Left ventricle myocardium inferior (tissue), 1 donor: ENCODE measurements at regions not wholly inside any gene's neighbourhood (a gene's known extent, or its start where the extent isn't known, plus 50 kb on each side); places are given as distances from the start of the nearest gene placed in this dataset.

Source experiments
- DNase-seq: peaks from one replicate; pipeline ENCODE4 v3.0.0-alpha.2; 2020
- H3K27ac ChIP-seq: fragments of 200-600 bp; replicated peaks from 2 replicates; pipeline ENCODE4 v1.8.0; 2021
- H3K27me3 ChIP-seq: fragments of 200-600 bp; 2 replicates; pipeline ENCODE4 v1.8.0; 2021; ENCODE audit warnings: low read depth
- H3K36me3 ChIP-seq: fragments of 200-600 bp; 2 replicates; pipeline ENCODE4 v1.8.0; 2021
- H3K4me1 ChIP-seq: fragments of 200-600 bp; 2 replicates; pipeline ENCODE4 v1.8.0; 2021
- H3K4me3 ChIP-seq: fragments of 200-600 bp; 2 replicates; pipeline ENCODE4 v1.8.0; 2021; ENCODE audit warnings: mild to moderate bottlenecking, moderate library complexity
- H3K9me3 ChIP-seq: fragments of 200-600 bp; replicated peaks from 2 replicates; pipeline ENCODE4 v1.8.0; 2021
- intact Hi-C: fragments of 100-400 bp; cut with micrococcal nuclease; formaldehyde crosslinking; loops from one replicate; pipeline ENCODE4 v1.11.0; 2022
- TF ChIP-seq, protein P1 (sequence below): fragments of 200-600 bp; IDR thresholded peaks from 2 replicates; pipeline ENCODE4 v1.8.0; 2021; ENCODE audit warnings: antibody characterized with exemption, mild to moderate bottlenecking, borderline replicate concordance
- donor health status: DM: no; HTN: yes; CAD: no; lungs with severe emphysema.

GRCh38 chr6:170101281-170102035 is 189.4 kb downstream of the DLL1 start:
- DNase-seq, result no peak
- TF ChIP-seq, protein P1, sequence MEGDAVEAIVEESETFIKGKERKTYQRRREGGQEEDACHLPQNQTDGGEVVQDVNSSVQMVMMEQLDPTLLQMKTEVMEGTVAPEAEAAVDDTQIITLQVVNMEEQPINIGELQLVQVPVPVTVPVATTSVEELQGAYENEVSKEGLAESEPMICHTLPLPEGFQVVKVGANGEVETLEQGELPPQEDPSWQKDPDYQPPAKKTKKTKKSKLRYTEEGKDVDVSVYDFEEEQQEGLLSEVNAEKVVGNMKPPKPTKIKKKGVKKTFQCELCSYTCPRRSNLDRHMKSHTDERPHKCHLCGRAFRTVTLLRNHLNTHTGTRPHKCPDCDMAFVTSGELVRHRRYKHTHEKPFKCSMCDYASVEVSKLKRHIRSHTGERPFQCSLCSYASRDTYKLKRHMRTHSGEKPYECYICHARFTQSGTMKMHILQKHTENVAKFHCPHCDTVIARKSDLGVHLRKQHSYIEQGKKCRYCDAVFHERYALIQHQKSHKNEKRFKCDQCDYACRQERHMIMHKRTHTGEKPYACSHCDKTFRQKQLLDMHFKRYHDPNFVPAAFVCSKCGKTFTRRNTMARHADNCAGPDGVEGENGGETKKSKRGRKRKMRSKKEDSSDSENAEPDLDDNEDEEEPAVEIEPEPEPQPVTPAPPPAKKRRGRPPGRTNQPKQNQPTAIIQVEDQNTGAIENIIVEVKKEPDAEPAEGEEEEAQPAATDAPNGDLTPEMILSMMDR, result no peak
- no peaks in the 10 kb centered on the region for H3K36me3 ChIP-seq
- H3K4me3 ChIP-seq, result no peak overlapping the region
- no peak overlapping the region for H3K27ac ChIP-seq
- peaks cover 13% of the 10 kb centered on the region for H3K4me1 ChIP-seq
- intact Hi-C loops, result no loop called here
- H3K9me3 ChIP-seq, result no peaks in the 10 kb centered on the region
- H3K27me3 ChIP-seq, result no peaks in the 10 kb centered on the region

DNA sequence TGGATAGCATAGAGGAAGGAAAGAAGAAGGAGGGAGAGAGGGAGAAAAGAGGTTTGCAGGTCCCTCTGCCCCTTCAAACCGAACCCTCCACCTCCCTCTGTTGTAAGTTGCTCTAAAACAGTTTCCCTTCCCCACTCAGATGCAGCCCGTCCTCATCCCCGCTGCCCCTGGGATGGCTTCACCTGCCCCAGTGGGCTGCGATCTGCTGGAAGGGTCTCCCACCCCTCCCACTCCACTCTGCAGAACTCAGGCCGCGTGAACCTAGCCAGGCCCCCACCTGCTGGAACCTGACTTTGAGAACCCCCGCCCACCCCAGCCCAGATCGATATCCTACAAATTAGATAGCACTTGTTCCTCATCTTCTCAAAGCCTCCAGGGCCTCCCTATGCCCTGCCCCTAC is 190.8 kb downstream of the DLL1 start:
- no peaks in the 10 kb centered on the region for H3K36me3 ChIP-seq
- no peak for DNase-seq
- TF ChIP-seq, protein P1, result no peak

DNA sequence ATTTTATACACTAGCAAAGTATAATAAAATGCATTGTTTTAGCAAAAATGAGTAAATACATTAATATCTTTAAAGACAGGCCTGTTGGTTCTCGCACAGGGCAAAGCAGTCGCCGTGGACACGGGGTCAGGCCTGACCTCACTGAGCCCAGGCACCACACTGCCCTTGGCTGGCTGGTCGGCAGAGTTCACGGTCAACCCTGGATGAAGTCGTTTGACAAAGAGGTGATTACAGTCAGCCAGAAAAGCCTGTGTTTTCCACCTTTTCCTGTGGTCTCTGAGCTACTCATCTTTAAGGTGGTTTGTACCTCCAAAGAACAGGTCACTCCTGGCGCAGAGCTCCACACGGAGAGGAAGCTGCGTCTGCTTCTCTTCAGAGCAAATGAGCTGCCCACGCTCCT is 191.5 kb downstream of the DLL1 start:
- intact Hi-C loops, result no loop called here
- no peak overlapping the region for H3K27ac ChIP-seq
- no peaks in the 10 kb centered on the region for H3K36me3 ChIP-seq
- no peak overlapping the region for H3K4me3 ChIP-seq
- no peaks in the 10 kb centered on the region for H3K27me3 ChIP-seq
- TF ChIP-seq, protein P1, result no peak
- peaks cover 28% of the 10 kb centered on the region for H3K4me1 ChIP-seq
- no peak for DNase-seq
- H3K9me3 ChIP-seq, result no peaks in the 10 kb centered on the region

More for the DNA sequence above, 190.8 kb downstream of the DLL1 start:
- Histone ChIP-seq H3K27me3 (no peaks in the 10 kb centered on the region), H3K4me3 (no peak overlapping the region), H3K9me3 (no peaks in the 10 kb centered on the region), H3K4me1 (peaks cover 27% of the 10 kb centered on the region), H3K27ac (no peak overlapping the region)
- intact Hi-C loops, result no loop called here

DNA sequence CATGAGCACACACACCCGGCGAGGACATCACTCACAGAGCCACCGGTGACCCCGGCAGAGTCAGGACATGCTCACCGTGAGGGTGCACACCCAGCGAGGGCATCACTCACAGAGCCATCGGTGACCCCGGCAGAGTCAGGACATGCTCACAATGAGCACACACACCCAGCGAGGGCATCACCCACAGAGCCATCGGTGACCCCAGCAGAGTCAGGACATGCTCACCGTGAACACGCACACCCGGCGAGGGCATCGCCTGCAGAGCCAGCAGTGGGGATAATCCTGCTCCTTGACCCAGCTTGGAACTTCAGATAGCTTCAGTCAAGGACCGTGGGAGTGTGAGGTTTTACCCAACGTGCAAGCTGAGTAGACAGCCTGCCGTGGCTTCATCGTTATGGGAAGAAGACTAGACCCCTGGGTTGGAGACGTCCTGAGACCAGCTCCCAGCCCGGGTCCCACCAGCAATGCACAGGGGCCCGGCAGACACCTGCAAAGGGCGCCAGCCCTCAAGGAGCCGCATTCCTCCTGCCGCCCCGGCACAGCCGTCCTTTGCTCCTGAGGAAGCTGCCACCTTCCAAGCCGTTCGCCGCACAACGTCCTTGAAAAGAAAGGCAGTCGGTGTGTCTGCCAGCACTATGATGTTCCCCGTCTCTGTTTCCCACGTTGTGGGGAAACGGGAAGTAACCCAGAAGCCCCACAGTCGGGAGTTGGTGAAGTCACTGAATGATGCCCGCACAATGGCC is 192.3 kb downstream of the DLL1 start:
- Histone ChIP-seq H3K27ac (no peak overlapping the region), H3K4me1 (peaks cover 28% of the 10 kb centered on the region), H3K36me3 (no peaks in the 10 kb centered on the region), H3K9me3 (no peaks in the 10 kb centered on the region), H3K4me3 (no peak overlapping the region), H3K27me3 (no peaks in the 10 kb centered on the region)
- intact Hi-C loops, result no loop called here
- DNase-seq, result no peak
- TF ChIP-seq, protein P1, result no peak

- Histone ChIP-seq H3K4me1 (peaks cover 28% of the 10 kb centered on the region), H3K36me3 (no peaks in the 10 kb centered on the region), H3K27me3 (no peaks in the 10 kb centered on the region), H3K4me3 (no peak overlapping the region), H3K9me3 (no peaks in the 10 kb centered on the region), H3K27ac (no peak overlapping the region)
- intact Hi-C loops, result no loop called here
- DNase-seq, result no peak
- TF ChIP-seq, protein P1, result no peak
Observed at GRCh38 chr6:170097505-170098427, 193.1 kb downstream of the DLL1 start.
